ENCODE measurements at regions not wholly inside any gene's neighbourhood (a gene's known extent, or its start where the extent isn't known, plus 50 kb on each side); places are given as distances from the start of the nearest gene placed in this dataset.

GRCh38 chr5:77928776-77929300, 152.7 kb upstream of the TBCA start:
- TF ChIP-seq GATA2 (IDR thresholded peaks at IDR 0.05; ENCODE audit: low read depth, low read length), result no peak
- TF ChIP-seq GATA3 (IDR thresholded peaks at IDR 0.05; ENCODE audit: low read depth, low read length), result no peak

Measured in SH-SY5Y (cell line).